ENCODE measurements at regions not wholly inside any gene's neighbourhood (a gene's known extent, or its start where the extent isn't known, plus 50 kb on each side); places are given as distances from the start of the nearest gene placed in this dataset.

DNA sequence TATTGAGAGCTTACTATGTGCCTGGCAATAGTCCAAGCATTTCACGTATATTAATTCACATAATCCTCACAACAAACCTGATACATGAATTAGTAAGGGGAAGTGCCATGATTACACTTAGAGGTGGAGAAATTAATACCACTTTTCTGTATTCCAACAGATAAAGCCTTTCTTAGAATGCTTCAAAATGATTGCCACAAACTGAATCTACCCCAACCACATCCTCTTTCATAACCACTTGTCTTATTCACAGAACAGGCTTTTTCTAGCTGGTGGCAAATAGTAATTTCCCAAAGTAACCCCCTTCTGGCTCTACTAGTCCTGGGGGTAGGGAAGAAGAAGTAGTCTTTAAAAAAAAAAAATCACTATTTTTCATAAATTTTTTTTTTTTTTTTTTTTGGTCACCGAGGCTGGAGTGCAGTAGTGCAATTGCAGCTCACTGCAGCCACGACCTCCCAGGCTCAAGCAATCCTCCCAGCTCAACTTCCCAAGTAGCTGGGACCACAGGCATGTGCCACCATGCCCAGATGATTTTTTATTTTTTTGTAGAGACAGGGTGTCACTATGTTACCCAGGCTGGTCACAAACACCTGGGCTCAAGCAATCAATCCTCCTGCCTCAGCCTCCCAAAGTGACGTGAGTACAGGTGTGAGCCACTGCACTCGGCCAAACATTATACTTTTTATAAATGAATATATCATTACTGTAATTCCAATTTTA lies 59.0 kb upstream of the ARID2 start:
- Histone ChIP-seq H3K27me3 (peaks cover 3% of the 10 kb centered on the region; the same call in 1 of the 2 replicates), H3K36me3 (no peaks in the 10 kb centered on the region), H3K4me3 (ENCODE audit: low read depth, low read length) (no peak overlapping the region), H3K9me3 (no peaks in the 10 kb centered on the region), H3K4me1 (no peaks in the 10 kb centered on the region)
- no peak for DNase-seq
- TF ChIP-seq, protein P1, sequence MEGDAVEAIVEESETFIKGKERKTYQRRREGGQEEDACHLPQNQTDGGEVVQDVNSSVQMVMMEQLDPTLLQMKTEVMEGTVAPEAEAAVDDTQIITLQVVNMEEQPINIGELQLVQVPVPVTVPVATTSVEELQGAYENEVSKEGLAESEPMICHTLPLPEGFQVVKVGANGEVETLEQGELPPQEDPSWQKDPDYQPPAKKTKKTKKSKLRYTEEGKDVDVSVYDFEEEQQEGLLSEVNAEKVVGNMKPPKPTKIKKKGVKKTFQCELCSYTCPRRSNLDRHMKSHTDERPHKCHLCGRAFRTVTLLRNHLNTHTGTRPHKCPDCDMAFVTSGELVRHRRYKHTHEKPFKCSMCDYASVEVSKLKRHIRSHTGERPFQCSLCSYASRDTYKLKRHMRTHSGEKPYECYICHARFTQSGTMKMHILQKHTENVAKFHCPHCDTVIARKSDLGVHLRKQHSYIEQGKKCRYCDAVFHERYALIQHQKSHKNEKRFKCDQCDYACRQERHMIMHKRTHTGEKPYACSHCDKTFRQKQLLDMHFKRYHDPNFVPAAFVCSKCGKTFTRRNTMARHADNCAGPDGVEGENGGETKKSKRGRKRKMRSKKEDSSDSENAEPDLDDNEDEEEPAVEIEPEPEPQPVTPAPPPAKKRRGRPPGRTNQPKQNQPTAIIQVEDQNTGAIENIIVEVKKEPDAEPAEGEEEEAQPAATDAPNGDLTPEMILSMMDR (IDR thresholded peaks at IDR 0.05; ENCODE audit: low read depth, low read length) = no peak

DNA sequence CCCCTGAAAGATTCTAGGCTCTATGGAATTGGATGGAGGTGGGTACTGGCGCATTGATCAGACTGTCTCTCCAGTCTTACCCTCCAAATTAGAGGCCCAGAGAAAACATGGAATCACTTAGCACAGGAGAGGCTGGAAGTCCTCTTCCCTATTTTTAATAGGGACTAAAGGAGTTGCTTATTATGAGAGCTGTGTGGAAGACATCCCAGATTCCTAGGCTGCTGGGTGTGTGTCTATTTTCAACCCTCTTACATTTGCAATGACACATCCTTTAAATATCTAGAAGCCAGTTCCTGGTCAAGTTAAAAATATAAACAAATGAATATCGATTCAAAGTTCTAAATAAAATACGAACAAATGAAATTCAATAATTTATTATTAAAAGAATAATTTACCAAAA lies 58.3 kb upstream of the ARID2 start:
- TF ChIP-seq, protein P1 (IDR thresholded peaks at IDR 0.05; ENCODE audit: low read depth, low read length) = no peak
- H3K4me1 ChIP-seq = no peaks in the 10 kb centered on the region
- no peak for DNase-seq
- H3K9me3 ChIP-seq = no peaks in the 10 kb centered on the region
- H3K36me3 ChIP-seq = no peaks in the 10 kb centered on the region
- peaks cover 3% of the 10 kb centered on the region; the same call in 1 of the 2 replicates for H3K27me3 ChIP-seq
- no peak overlapping the region for H3K4me3 ChIP-seq (ENCODE audit: low read depth, low read length)

DNA sequence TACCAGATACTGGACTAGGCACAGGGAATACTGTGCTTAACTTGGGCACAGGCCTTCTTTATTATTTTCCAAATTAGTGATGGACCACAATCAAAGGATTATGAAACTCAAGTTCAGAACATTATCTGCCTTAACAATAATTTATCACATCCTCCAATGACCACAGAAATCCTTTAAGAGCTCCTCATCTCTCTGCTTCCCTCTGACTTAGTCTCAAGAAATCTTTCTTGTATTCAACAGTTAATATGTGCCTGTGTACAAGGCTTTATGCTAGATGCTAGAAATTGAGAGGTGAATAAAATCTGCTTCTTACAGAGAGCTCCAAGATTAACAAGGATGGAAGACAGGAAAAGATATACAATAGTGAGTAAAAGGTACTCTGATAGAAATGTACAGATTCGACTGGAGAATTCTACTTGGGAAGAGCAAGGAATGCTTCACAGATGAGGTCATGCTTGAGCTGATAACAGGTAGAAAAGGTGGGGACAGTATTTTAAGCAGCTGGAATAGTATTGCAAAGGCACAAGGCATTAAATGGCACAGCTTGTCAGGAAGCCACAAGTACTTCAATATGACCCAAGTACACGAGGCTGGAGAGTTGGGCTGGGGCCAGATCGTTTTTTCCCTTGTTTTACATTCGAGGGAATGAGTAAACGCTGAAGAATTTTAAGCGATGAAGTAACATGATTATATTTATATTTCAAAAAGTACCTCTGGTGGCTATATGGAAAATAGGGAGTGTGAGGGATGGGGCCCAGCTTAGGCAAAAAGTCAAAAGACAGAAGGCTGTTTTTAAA lies 55.1 kb upstream of the ARID2 start:
- no peak for DNase-seq
- H3K9me3 ChIP-seq = no peaks in the 10 kb centered on the region
- H3K4me3 ChIP-seq (ENCODE audit: low read depth, low read length) = no peak overlapping the region
- H3K4me1 ChIP-seq = no peaks in the 10 kb centered on the region
- TF ChIP-seq, protein P1 (IDR thresholded peaks at IDR 0.05; ENCODE audit: low read depth, low read length) = no peak
- no peaks in the 10 kb centered on the region for H3K36me3 ChIP-seq
- H3K27me3 ChIP-seq = no peaks in the 10 kb centered on the region

DNA sequence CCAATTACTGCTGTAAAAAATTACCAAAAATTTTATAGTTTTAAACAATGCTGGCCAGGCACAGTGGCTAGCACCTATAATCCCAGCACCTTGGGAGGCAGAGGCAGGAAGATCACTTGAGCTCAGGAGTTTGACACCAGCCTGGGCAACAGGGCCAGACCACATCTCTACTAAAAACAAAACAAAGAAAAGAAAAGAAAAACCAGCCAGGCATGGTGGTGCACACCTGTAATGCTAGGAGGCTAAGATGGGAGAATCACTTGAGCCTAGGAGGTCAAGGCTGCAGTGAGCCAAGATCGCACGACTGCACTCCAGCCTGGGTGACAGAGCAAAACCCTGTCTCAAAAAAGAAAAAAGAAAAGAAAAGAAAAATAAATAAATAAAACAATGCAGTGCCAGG lies 54.0 kb upstream of the ARID2 start:
- H3K27me3 ChIP-seq = no peaks in the 10 kb centered on the region
- no peaks in the 10 kb centered on the region for H3K36me3 ChIP-seq
- TF ChIP-seq, protein P1 (IDR thresholded peaks at IDR 0.05; ENCODE audit: low read depth, low read length) = no peak
- no peak overlapping the region for H3K4me3 ChIP-seq (ENCODE audit: low read depth, low read length)
- no peaks in the 10 kb centered on the region for H3K9me3 ChIP-seq
- no peaks in the 10 kb centered on the region for H3K4me1 ChIP-seq
- DNase-seq = no peak

Measured in BE2C (cell line).